ENCODE measurements at regions not wholly inside any gene's neighbourhood (a gene's known extent, or its start where the extent isn't known, plus 50 kb on each side); places are given as distances from the start of the nearest gene placed in this dataset.

GRCh38 chr9:12155401-12156134 is 537.6 kb upstream of the TYRP1 start:
- TF ChIP-seq ZBTB20 (tag by site-specific recombination; IDR thresholded peaks at IDR 0.05) (no peak), CTCF (tag by site-specific recombination; IDR thresholded peaks at IDR 0.05) (no peak), ZNF792 (tag by site-specific recombination; IDR thresholded peaks at IDR 0.05) (no peak), ZBTB1 (tag by site-specific recombination; IDR thresholded peaks at IDR 0.05) (no peak), PATZ1 (tag by site-specific recombination; IDR thresholded peaks at IDR 0.05) (no peak), ZBTB21 (tag by site-specific recombination; IDR thresholded peaks at IDR 0.05) (no peak)

Data from HEK293 (cell line).